ENCODE measurements at regions not wholly inside any gene's neighbourhood (a gene's known extent, or its start where the extent isn't known, plus 50 kb on each side); places are given as distances from the start of the nearest gene placed in this dataset.

GRCh38 chr14:106840258-106840657 lies 1313.9 kb downstream of the TMEM121 start:
- no peak for DNase-seq (ENCODE audit: low read depth, low spot score)

- no peak for DNase-seq (ENCODE audit: low read depth, low spot score)
These were observed 1314.6 kb downstream of the TMEM121 start for GRCh38 chr14:106840991-106841390.

GRCh38 chr14:106841701-106842100 lies 1315.3 kb downstream of the TMEM121 start:
- DNase-seq (ENCODE audit: low read depth, low spot score): no peak

- no peak for DNase-seq (ENCODE audit: low read depth, low spot score)
These were observed 1316.3 kb downstream of the TMEM121 start for GRCh38 chr14:106842687-106843086.

- DNase-seq (ENCODE audit: low read depth, low spot score): no peak
These were observed 1317.0 kb downstream of the TMEM121 start for GRCh38 chr14:106843386-106843785.

GRCh38 chr14:106843951-106844483 lies 1317.6 kb downstream of the TMEM121 start:
- DNase-seq (ENCODE audit: low read depth, low spot score): no peak

- no peak for DNase-seq (ENCODE audit: low read depth, low spot score)
These were observed 1318.4 kb downstream of the TMEM121 start for GRCh38 chr14:106844608-106845285.

- no peak for DNase-seq (ENCODE audit: low read depth, low spot score)
These were observed 1319.1 kb downstream of the TMEM121 start for GRCh38 chr14:106845286-106846087.

- no peak for DNase-seq (ENCODE audit: low read depth, low spot score)
These were observed 1319.8 kb downstream of the TMEM121 start for GRCh38 chr14:106846218-106846617.

GRCh38 chr14:106848330-106849121 lies 1322.1 kb downstream of the TMEM121 start:
- DNase-seq (ENCODE audit: low read depth, low spot score): no peak

- DNase-seq (ENCODE audit: low read depth, low spot score): no peak
These were observed 1324.8 kb downstream of the TMEM121 start for GRCh38 chr14:106850913-106851825.

GRCh38 chr14:106872611-106873446 lies 1346.4 kb downstream of the TMEM121 start:
- no peak for DNase-seq (ENCODE audit: low read depth, low spot score)

GRCh38 chr14:106874350-106874749 lies 1348.0 kb downstream of the TMEM121 start:
- no peak for DNase-seq (ENCODE audit: low read depth, low spot score)

- DNase-seq (ENCODE audit: low read depth, low spot score): no peak
These were observed 1349.1 kb downstream of the TMEM121 start for GRCh38 chr14:106875503-106875902.

- DNase-seq (ENCODE audit: low read depth, low spot score): no peak
These were observed 1350.3 kb downstream of the TMEM121 start for GRCh38 chr14:106876711-106877110.

GRCh38 chr14:106877517-106877916 lies 1351.1 kb downstream of the TMEM121 start:
- DNase-seq (ENCODE audit: low read depth, low spot score): no peak

GRCh38 chr14:106879241-106879640 lies 1352.9 kb downstream of the TMEM121 start:
- no peak for DNase-seq (ENCODE audit: low read depth, low spot score)

GRCh38 chr14:106883218-106883692 lies 1356.9 kb downstream of the TMEM121 start:
- DNase-seq (ENCODE audit: low read depth, low spot score): peak; percentile 0

All from astrocyte of the hippocampus (primary cell).